ENCODE measurements at regions not wholly inside any gene's neighbourhood (a gene's known extent, or its start where the extent isn't known, plus 50 kb on each side); places are given as distances from the start of the nearest gene placed in this dataset.

DNA sequence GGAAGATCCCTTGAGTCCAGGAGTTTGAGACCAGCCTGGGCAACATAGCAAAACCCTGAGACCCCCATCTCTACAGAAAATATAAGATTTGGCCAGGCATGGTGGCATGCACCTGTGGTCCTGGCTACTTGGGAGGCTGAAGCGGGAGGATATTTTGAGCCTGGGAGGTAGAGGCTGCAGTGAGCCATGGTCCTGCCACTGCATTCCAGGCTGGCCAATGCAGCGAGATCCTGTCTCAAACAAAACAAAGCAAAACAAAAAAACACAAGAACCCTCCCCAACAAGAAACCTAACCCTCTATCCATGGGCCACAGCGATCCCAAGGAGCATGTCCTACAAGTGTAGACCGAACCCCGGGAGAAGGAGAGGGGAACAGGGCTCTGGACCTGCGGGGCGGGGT lies 133.3 kb downstream of the MGAT5B start:
- DNase-seq = no peak

DNA sequence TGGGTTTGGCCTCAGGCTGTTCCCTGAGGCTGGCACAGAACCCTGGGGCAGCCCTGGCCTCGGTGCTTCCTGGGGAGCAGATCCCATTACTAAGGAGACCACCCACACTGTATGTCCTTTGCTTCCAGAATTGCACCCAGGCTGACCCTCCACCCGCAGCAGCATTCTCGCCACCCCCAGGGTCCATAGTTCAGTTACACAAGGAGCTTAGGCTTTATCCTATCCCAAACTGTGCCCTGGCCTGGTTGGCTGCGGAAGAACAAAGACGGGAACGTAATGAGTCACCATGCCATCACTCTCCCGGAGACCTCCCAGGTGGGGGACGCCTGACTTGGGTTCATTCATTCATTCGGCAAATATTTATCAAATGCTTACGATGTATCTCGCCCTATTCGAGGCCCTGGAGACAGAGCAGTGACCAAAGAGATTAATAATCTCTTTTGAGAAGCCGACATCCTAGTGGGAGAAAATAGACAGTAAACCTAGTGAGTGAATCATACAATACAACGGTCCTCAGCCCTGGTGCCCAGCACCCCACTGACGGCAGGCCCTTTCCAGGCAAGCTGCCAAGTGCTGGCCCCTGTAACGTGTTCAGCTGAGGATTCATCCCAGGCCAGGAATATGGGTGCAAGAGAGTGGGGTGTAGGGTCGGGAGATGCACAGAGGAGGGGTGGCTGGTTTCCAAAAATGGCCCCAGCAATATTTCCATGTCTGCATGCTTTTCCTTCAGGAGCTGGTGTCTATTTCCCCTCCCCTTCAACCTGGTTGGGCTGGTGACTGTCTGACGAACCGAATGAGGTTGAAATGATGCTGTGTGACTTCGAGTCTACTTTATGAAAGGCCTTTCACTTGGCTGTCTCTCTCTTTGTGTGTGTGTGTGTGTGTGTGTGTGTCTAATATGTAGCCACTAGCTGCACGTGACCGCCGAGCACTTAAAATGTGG lies 134.2 kb downstream of the MGAT5B start:
- no peak for DNase-seq

- no peak for DNase-seq
Observed at GRCh38 chr17:77003699-77004098, 135.5 kb downstream of the MGAT5B start.

DNA sequence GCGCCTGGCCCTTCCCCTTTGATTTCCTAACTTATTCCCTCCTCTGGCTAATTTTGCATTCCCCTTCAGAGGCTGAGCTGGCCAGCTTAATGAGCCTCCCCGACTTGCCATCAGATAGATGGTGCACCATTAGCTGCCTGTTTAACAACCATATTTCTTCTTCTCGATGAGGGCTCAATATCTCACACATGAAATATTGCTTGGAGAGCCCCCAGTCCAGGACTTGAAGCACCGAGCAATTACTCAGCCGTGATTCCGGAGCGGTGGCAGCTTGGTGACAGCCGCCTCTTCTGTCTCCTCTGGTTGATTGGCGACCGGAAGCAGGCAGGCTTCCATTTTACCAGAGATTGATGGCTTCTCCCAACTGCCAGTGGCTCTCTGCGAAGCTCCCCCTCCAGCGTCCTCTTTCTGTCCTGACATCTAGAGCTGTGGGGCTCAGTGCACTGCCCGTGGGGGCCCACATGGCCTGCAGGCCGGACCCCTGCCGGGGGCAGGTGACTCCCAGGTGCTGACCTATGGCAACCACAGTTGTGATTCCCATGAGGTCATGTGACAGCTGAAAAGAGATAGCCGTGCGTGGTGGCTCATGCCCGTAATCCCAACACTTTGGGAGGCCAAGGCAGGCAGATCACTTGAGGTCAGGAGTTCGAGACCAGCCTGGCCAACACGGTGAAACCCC lies 133.7 kb upstream of the SEC14L1 start:
- DNase-seq = no peak

DNA sequence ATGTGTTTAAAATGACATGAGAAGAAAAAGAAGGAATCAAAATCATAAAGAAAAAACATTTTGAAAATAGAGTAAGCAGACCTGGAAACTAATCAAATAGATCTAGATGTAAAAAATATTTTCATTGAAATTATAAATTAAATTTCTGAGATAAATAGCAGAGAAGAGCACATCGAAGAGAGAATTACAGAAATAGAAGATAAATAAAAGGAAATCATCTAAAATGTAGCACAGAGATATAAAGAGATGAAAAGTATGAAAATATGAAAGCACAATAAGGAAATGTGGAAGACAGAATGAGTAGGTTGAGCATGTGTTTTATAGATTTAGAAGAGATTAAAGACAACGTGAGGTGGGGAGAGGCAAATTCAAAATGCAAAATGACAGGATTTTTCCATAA lies 130.9 kb upstream of the SEC14L1 start:
- no peak for DNase-seq

- no peak for DNase-seq
Observed at GRCh38 chr17:77010667-77011066, 130.1 kb upstream of the SEC14L1 start.

GRCh38 chr17:77011173-77012011 lies 129.4 kb upstream of the SEC14L1 start:
- peak in 1 of 2 experiments; percentile 33 for DNase-seq

GRCh38 chr17:77018504-77018903 lies 122.3 kb upstream of the SEC14L1 start:
- no peak for DNase-seq

DNA sequence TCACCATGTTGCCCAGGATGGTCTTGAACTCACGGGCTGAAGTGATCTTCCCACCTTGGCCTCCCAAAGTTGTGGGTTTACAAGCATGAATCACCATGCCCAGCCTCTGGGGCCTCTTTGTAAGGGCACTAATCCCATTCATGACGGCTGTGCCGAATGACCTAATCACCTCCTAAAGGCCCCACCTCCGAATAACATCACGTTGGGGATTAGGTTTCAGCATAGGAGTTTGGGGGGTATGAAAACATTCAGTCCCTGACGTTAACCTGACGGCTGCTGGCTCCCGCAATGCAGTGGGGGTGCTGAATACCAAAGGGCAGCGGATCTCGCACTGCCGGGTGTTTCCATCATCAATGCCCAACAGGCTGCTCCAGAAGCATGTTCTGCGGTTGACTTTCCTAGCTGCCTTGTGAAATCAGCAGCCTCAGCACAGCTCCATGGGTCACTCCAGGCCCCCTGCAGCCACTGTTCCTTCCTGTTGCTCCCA lies 120.8 kb upstream of the SEC14L1 start:
- no peak for DNase-seq

GRCh38 chr17:77020973-77021372 lies 119.8 kb upstream of the SEC14L1 start:
- no peak for DNase-seq

DNA sequence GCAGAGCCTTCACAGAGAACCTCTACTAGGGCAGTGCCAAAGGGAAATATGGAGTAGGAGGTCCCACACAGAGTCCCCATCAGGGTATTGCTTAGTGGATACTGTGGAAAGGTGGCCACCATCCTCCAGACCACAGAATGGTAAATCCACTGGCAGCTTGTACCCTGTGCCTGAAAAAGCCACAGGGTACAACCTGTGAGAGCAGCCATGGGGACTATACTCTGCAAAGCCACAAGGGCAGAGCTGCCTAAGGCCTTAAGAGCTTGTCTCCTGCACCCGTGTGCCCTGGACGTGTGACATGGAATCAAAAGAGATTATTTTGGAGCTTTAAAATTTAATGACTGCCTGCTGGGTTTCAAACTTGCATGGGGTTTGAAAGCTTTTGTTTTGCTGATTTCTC lies 118.0 kb upstream of the SEC14L1 start:
- no peak for DNase-seq

DNA sequence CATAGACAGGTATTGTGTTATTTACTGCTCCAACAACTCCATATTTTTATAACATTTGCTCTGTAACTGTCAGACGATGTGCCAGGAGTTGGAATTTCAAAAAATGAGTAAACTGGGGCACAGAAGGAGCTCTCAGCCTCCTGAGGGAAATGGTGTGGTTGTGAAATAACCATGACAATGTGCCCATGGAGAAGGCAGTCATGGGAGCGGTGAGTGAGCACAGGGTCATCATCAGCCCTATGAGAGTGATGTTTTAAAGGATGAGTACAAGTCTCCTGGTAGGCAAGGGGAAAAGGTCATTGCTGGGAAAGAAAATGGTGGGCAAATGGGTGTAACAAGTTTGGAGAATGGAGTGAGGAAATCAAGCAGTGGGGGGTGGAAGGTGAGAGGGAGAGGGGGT lies 115.0 kb upstream of the SEC14L1 start:
- DNase-seq = no peak

DNA sequence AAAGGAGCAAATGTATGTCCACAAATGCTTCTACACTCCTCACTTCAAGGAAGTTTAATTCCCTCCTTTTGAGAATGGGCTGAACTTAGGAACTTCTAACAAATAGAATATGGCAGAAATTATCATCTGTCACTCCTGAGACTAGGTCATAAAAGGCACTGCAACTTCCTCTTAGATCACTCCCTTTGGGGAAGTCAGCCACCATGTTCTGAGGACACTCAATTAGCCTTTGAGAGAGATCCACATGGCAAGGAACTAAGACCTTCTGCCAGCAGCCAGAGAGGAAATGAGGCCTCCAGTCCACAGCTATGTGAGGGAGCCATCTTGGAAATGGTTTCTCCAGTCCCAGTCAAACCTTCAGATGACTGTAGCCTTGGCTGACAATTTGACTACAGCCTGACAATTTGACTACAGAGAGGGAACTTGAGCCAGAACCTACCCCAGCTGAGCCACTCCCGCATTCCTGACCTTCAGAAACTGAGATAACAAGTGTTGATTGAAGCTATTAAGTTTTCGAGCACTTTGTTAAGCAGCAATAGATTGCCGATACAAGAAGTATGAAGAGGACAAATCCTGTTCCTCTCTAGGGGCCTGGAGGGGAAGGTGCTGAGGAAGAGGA lies 113.4 kb upstream of the SEC14L1 start:
- no peak for DNase-seq

DNA sequence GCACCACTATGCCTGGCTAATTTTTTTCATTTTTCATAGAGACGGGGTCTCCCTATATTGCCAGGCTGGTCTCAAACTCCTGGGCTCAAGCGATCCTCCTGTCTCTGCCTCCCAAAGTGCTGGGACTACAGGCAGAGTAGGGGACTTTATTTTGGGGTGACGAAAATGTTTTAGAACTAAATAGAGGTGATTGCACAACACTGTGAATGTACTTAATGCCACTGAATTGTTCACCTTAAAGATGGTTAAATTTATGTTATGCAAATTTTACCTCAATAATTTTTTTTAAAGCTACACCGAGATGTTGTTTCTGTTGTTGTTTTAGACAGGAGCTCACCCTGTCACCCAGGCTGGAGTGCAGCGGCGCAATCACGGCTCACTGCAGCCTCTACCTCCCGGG lies 111.9 kb upstream of the SEC14L1 start:
- DNase-seq = no peak

GRCh38 chr17:77032929-77033328 lies 107.8 kb upstream of the SEC14L1 start:
- DNase-seq = no peak

- DNase-seq = no peak
Observed at GRCh38 chr17:77033892-77034404, 106.8 kb upstream of the SEC14L1 start.

DNA sequence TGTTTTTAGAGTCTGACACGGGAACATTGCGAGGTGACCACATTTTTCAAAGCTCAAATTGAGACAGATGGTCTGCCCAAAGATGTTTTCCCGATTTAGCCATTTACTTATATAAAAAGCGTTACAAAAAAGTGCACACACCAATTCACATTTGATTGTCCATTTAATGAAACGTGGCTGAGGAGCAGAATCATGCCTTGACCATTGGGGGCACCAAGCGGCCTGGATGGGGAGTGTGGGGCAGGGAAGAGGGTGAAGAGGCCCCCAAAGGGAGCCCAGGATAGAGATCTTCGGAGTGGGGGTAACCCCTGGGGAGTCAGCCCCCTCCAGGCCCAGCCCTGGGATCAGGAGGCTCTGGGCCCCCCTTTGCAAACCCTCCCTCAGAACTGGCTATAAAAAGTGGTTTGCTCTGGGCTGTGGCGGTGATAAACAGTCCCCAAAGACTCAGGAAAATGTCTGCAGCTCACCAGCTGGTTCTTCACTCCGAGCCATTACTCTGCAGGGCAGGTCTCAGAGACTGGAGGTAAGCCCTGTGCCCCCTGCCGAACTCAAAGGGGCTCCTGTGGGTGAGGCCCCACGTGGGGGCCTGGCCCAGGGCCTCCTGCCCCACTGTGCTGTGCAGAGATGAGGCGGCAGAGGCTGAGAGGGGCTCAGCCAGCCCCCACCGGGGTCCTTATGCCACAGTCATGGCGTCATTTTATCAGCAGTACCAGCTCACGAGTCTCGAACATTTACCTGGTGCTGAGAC lies 105.9 kb upstream of the SEC14L1 start:
- no peak for DNase-seq

GRCh38 chr17:77035526-77035925 lies 105.2 kb upstream of the SEC14L1 start:
- no peak for DNase-seq

DNA sequence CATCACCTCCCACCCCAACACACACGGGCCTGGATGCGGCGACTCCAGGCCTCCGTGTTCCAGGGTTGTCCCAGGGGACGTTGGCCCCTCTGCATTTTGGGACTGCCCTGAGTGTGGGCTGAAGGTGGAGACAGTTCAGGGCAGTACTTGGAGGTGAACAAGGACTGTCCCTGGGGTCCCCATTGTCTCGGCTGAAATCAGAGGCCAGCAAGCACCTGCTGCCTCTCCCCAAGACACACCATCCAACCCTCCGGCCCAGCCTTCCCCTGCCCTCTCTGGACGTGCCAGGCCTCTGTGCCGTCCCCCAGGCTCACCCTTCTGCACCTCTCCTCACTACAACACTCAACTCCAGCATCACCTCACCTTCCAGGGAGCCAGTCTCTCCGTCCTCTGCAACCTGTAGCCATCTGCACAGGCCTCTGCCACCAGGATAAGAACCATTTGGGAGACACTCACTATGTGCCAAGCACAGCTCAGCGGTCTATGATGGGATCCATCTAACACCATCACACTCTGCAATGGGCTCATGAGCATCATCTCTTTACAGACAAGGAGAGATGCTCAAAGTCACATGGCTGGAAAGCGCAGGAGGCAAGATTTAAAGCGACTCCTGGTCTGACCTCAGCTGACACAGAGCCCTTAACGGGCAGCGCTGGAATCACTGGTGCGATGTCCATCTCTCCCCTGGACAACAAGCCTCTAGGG lies 104.5 kb upstream of the SEC14L1 start:
- no peak for DNase-seq

DNA sequence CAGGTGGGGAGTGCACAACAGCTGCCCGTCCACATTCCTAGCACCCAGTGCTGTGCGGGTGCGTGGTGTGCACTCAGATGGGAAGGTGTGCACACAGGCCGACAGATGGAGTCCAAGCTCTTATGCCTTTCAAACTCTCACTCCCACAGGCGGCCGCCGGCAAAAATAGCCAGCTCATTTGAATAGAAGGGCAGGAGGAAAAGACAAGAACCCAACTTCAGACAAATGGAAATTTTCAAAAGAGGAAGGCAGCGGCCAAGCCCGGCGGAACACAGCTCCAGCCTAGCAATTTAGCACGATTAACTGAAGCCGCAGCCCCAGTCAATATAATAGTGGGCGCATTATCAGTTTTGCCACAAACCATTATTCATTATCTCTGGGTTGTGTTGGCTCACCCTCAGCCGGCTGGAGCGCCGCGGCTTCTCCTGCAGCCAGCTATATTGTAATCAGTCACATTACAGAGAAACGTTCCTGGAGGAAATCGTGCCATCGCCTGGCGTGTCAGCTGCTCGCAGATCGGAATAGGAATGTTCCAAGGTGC lies 103.9 kb upstream of the SEC14L1 start:
- DNase-seq = no peak

DNA sequence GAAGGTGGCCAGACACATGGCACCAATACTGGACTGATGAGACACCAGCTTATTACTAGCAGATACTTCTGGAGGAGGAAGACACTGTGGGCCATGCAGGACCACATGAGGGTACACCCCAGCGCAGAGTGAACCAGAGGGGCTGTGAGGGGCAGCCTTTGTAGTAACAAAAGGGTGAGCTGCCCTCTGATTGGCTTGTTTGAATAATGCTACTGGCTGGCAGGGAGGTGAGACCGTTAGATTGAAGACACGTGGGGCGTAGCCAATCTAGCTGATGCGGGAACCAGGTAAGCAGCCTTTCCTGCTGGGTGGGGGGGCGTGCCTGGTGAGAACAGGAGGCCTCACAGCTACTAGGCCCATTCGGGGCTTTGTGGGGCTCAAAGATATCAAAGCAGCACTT lies 102.8 kb upstream of the SEC14L1 start:
- DNase-seq = no peak
